ENCODE measurements at regions not wholly inside any gene's neighbourhood (a gene's known extent, or its start where the extent isn't known, plus 50 kb on each side); places are given as distances from the start of the nearest gene placed in this dataset.
"Not testable (repeated sequence)": the region's sequence is repeated elsewhere in the genome, so short reads cannot be mapped to it uniquely, and the experiment has no call there.

DNA sequence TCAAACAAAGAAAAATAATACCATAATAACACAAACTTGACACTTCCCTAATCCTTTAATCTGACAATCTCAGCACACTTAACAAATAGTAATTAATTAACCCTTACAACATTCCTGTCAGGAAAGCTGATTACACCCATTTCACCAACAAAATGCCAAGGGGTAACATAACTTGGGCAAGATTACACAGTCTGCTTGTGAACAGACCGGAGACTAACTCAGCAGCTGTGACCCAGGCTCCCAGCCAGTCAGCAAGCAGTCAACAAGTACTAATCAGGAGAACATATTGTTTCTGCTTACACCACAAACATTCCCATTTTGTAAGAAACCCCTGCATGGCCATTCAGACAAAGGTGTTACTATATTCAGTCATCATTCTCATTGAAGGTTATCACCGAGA is 592.5 kb upstream of the FLRT2 start:
- Histone ChIP-seq H3K36me3 (ENCODE audit: control insufficient read depth, insufficient read depth, low read length) (no peaks in the 10 kb centered on the region), H3K9ac (ENCODE audit: low read length) (no peak overlapping the region), H3K27me3 (ENCODE audit: control insufficient read depth, insufficient read depth, low read length) (no peaks in the 10 kb centered on the region), H3K27ac (ENCODE audit: low read depth, low read length) (no peak overlapping the region), H3K4me1 (ENCODE audit: control insufficient read depth, insufficient read depth, low read length) (no peaks in the 10 kb centered on the region), H3K4me3 (ENCODE audit: low read length) (no peak overlapping the region)

DNA sequence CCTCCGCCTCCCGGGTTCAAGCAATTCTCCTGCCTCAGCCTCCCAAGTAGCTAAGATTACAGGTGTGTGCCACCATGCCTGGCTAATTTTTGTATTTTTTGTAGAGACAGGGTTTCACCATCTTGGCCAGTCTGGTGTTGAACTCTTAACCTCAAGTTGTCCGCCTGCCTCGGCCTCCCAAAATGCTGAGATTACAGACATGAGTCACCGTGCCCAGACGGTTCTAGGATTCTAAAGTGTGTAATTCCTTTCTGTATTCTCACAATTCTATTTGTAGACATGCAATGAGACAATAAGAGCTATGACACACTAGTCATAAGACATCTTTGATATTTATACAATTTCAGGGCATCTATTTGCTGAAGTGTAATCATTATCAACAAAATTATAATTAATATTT is 585.0 kb upstream of the FLRT2 start:
- not testable (repeated sequence) for H3K27ac ChIP-seq (ENCODE audit: low read depth, low read length); H3K27me3 ChIP-seq (ENCODE audit: control insufficient read depth, insufficient read depth, low read length); H3K9ac ChIP-seq (ENCODE audit: low read length); H3K4me1 ChIP-seq (ENCODE audit: control insufficient read depth, insufficient read depth, low read length); H3K36me3 ChIP-seq (ENCODE audit: control insufficient read depth, insufficient read depth, low read length); H3K4me3 ChIP-seq (ENCODE audit: low read length)

DNA sequence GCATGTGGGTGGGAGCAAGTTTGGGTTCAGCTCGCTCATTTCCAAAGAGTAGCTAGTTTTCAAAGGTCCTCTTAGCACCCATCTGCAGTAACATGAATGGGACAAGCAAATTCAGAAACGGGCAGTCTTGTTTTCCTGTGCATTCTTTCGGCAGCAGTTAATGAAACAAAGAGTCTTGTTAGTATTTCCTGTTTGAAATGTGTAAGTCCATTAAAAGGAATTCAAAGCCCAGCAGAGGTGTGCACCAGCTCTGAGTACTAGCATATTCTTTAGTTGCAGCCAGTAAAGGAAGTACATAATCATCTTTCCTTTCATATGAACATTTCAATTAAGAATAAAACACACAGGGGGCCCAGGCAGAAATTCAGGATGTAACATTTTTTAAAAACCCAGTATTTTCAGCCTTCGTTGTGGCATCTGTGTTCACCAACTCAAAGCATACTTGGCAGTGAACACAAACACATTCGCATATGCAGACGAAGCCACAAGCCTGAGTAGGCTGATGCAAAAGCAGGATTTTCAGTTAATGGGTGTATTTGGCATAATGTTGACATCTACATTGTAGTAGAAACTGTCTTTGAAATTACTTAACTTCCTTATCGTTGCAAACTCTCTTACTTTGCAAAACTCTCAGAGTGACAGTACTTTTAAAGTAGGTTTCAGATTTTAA is 570.0 kb upstream of the FLRT2 start:
- no peaks in the 10 kb centered on the region for H3K27me3 ChIP-seq (ENCODE audit: control insufficient read depth, insufficient read depth, low read length)
- H3K9ac ChIP-seq (ENCODE audit: low read length), result no peak overlapping the region
- no peak overlapping the region for H3K4me3 ChIP-seq (ENCODE audit: low read length)
- H3K27ac ChIP-seq (ENCODE audit: low read depth, low read length), result no peak overlapping the region
- H3K36me3 ChIP-seq (ENCODE audit: control insufficient read depth, insufficient read depth, low read length), result no peaks in the 10 kb centered on the region
- H3K4me1 ChIP-seq (ENCODE audit: control insufficient read depth, insufficient read depth, low read length), result no peaks in the 10 kb centered on the region

DNA sequence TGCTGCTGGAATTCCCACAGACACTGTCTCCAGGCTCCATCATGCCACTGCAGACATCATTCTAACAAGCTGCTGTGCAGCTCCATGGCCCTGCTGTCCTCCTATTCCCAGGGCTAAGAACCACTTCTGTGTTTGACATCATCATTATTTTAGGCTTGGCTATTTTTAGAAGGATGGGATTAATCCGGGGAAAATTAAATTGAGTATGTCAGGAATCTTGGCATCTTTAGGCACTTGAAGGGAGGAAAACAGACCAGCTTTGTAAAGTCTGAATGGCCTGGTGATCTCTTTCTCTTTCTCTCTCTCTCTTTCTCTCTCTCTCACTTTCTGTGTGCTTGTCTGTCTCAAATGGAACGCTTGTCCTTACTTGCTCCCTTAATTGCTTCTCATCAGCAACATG is 568.3 kb upstream of the FLRT2 start:
- no peak overlapping the region for H3K27ac ChIP-seq (ENCODE audit: low read depth, low read length)
- H3K4me3 ChIP-seq (ENCODE audit: low read length), result no peak overlapping the region
- no peaks in the 10 kb centered on the region for H3K36me3 ChIP-seq (ENCODE audit: control insufficient read depth, insufficient read depth, low read length)
- no peaks in the 10 kb centered on the region for H3K4me1 ChIP-seq (ENCODE audit: control insufficient read depth, insufficient read depth, low read length)
- H3K27me3 ChIP-seq (ENCODE audit: control insufficient read depth, insufficient read depth, low read length), result no peaks in the 10 kb centered on the region
- H3K9ac ChIP-seq (ENCODE audit: low read length), result no peak overlapping the region

DNA sequence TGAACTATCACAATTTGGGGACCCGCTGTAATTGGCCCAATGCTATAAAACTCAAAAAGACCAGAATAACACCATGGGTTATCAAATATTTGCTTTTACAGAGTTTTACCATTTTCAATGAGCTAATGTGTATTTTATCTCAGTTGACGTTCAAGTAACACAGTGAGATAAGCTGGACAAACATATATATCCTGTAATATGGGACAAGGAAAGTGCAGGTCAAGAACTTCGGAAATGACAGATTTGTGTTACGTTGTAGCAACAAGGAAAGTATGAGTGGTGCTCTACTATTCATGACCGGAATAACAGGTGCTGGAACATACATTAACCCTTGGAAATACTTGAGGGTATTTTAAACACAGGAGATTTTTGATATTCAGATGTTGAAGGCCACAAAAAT is 566.4 kb upstream of the FLRT2 start:
- H3K36me3 ChIP-seq (ENCODE audit: control insufficient read depth, insufficient read depth, low read length), result no peaks in the 10 kb centered on the region
- no peaks in the 10 kb centered on the region for H3K4me1 ChIP-seq (ENCODE audit: control insufficient read depth, insufficient read depth, low read length)
- H3K27me3 ChIP-seq (ENCODE audit: control insufficient read depth, insufficient read depth, low read length), result no peaks in the 10 kb centered on the region
- no peak overlapping the region for H3K27ac ChIP-seq (ENCODE audit: low read depth, low read length)
- no peak overlapping the region for H3K9ac ChIP-seq (ENCODE audit: low read length)
- H3K4me3 ChIP-seq (ENCODE audit: low read length), result no peak overlapping the region

DNA sequence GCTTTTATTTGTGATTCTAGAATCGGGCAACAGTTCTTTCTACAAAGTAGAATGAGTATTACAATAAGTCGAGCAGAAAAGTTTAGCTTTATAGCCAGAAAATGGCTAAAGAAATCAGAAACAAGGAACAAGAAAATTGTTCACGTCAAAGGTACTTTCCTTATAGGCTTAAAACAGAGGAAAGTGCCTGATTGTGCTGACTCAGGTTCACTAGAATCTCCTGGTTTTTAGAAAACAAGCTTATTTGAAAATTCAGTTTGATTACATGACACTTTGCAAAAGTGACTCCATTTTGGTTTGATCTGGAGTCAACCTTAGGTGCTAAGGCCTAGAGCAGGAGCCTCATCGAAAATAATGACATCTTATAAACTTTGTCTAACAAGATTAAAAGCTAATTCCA is 564.7 kb upstream of the FLRT2 start:
- Histone ChIP-seq H3K9ac (ENCODE audit: low read length) (no peak overlapping the region), H3K27me3 (ENCODE audit: control insufficient read depth, insufficient read depth, low read length) (no peaks in the 10 kb centered on the region), H3K4me1 (ENCODE audit: control insufficient read depth, insufficient read depth, low read length) (no peaks in the 10 kb centered on the region), H3K36me3 (ENCODE audit: control insufficient read depth, insufficient read depth, low read length) (no peaks in the 10 kb centered on the region), H3K27ac (ENCODE audit: low read depth, low read length) (no peak overlapping the region), H3K4me3 (ENCODE audit: low read length) (no peak overlapping the region)

DNA sequence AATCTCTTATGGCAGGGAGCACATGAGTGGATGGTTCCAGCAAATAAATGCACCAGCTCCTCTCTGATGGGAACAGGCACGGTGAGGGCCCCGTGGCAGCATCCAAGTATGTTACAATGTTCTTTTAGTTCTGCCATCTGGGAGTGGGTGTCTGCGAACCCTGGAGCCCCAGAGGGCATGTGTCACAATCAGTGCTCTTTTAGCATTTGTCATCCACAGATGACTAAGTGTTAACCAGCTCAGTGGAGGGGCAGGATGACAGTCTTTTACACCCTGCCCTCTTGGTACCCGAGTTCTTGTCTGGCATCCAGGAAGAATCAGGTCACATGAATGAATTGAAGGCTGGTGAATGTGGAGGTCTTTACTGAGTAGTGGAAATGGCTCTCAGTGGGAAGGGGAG is 560.4 kb upstream of the FLRT2 start:
- Histone ChIP-seq H3K9ac (ENCODE audit: low read length) (no peak overlapping the region), H3K4me1 (ENCODE audit: control insufficient read depth, insufficient read depth, low read length) (no peaks in the 10 kb centered on the region), H3K36me3 (ENCODE audit: control insufficient read depth, insufficient read depth, low read length) (no peaks in the 10 kb centered on the region), H3K27ac (ENCODE audit: low read depth, low read length) (no peak overlapping the region), H3K27me3 (ENCODE audit: control insufficient read depth, insufficient read depth, low read length) (no peaks in the 10 kb centered on the region), H3K4me3 (ENCODE audit: low read length) (no peak overlapping the region)

DNA sequence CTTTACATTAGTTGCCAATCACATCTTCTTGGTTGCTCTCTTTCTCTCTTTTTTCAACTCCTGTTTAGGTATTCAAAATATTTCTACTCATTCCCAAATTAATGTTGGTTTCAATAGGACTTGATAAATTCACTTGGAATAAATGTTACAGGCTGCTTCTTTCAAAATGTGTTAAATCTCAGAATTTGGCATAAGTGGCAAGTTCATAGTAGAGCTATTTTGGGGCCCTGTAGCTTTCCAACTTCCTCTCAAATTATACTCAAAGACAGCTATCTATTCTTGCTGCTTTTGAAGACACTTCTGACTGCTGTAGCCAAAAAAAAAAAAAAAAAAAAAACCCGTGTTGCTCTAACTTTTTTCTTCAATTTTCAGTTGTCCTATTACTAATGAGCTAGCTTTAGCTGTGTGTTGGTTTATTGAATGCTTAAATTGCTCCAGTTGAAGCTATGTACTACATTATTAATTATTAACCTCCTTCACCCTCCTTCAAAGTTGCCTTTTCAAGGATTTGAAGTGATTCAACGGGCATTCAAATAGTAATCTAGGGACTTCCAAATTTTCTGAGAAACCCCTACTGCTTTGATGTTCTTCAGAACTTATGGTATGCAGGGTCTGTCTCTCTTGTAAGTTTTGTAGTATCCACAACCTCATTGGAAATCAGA is 554.6 kb upstream of the FLRT2 start:
- H3K27ac ChIP-seq (ENCODE audit: low read depth, low read length), result no peak overlapping the region
- H3K4me3 ChIP-seq (ENCODE audit: low read length), result no peak overlapping the region
- H3K36me3 ChIP-seq (ENCODE audit: control insufficient read depth, insufficient read depth, low read length), result no peaks in the 10 kb centered on the region
- H3K4me1 ChIP-seq (ENCODE audit: control insufficient read depth, insufficient read depth, low read length), result no peaks in the 10 kb centered on the region
- no peaks in the 10 kb centered on the region for H3K27me3 ChIP-seq (ENCODE audit: control insufficient read depth, insufficient read depth, low read length)
- no peak overlapping the region for H3K9ac ChIP-seq (ENCODE audit: low read length)

DNA sequence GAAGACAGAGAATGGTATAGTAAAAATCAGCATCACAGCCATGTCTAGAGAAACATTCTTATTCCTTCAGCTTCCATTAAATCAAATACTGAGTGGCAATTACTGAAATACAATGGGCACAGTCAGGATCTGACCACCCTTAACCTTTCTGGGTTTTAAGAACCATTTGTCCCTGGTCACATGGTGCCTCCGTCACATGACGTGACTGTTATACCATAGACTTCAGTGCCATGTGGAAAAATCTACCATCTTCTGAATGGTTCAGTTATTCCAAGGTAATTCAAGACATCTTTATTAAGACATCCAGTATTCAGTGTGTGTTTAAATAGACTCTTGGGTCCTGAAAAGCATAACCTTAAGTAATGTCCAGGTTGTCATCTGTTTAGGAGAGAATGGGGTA is 553.1 kb upstream of the FLRT2 start:
- Histone ChIP-seq H3K4me1 (ENCODE audit: control insufficient read depth, insufficient read depth, low read length) (no peaks in the 10 kb centered on the region), H3K36me3 (ENCODE audit: control insufficient read depth, insufficient read depth, low read length) (no peaks in the 10 kb centered on the region)

DNA sequence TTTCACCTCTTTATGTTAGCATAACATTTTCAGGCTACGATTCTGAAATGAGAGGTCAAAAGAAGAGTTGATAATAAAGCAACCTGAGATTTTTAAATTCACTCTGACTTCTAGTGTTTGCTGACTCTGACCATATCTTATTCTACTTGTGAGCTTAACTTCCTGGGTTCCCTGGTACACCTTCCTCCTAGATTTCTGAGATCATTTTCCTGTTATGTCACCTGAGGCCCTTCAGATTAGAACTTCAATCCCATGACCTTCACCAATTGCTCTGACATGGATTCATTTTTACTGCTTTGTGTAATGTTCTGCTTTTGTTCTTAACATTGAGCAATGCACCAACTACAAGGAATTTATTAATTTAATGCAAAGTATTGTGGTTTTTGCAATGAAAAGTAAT is 542.9 kb upstream of the FLRT2 start:
- Histone ChIP-seq H3K4me3 (ENCODE audit: low read length) (no peak overlapping the region), H3K27ac (ENCODE audit: low read depth, low read length) (no peak overlapping the region), H3K36me3 (ENCODE audit: control insufficient read depth, insufficient read depth, low read length) (no peaks in the 10 kb centered on the region), H3K9ac (ENCODE audit: low read length) (no peak overlapping the region), H3K27me3 (ENCODE audit: control insufficient read depth, insufficient read depth, low read length) (no peaks in the 10 kb centered on the region), H3K4me1 (ENCODE audit: control insufficient read depth, insufficient read depth, low read length) (no peaks in the 10 kb centered on the region)

More for the DNA sequence above, 553.1 kb upstream of the FLRT2 start:
- Histone ChIP-seq H3K9ac (ENCODE audit: low read length) (no peak overlapping the region), H3K27ac (ENCODE audit: low read depth, low read length) (no peak overlapping the region), H3K4me3 (ENCODE audit: low read length) (no peak overlapping the region), H3K27me3 (ENCODE audit: control insufficient read depth, insufficient read depth, low read length) (no peaks in the 10 kb centered on the region)

DNA sequence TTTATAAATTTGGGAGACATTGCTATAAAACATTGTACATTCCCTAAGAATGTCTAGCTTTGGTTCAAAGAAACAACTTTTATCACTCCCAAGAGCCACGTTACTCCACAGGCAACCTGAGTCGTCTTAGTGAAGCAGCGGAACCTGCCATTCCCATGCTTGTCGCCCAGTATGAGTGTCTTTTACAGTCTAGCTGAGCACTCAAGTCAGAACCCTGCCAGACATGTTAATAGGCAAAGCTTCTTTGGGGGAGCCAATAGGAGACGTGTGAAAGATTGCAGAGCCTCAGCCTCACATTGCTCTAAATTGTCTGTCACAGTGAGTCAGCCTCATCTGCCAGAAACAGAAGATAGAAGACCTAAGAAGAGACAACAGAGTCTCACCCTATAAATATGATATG is 541.6 kb upstream of the FLRT2 start:
- Histone ChIP-seq H3K27ac (ENCODE audit: low read depth, low read length) (no peak overlapping the region), H3K4me1 (ENCODE audit: control insufficient read depth, insufficient read depth, low read length) (no peaks in the 10 kb centered on the region), H3K9ac (ENCODE audit: low read length) (no peak overlapping the region), H3K36me3 (ENCODE audit: control insufficient read depth, insufficient read depth, low read length) (no peaks in the 10 kb centered on the region), H3K27me3 (ENCODE audit: control insufficient read depth, insufficient read depth, low read length) (no peaks in the 10 kb centered on the region), H3K4me3 (ENCODE audit: low read length) (no peak overlapping the region)

DNA sequence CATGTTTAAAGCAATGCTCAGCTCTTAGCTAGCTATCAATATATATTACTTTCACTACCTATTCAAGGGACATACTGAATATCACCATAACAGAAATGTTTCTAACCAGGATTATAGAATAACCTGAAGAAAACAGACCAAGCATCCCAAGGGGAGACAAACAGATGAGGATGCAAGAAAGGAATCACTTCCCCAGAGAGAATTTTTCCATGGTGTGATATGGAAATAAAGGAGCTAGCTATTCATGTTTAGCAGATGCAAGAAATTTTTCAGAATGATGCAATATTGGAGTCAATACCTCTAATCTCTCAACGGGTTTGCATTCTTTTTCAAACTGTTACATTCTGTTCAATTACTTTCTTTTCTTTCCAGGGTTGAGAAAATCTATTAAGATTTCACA is 538.9 kb upstream of the FLRT2 start:
- H3K9ac ChIP-seq (ENCODE audit: low read length), result no peak overlapping the region
- H3K4me1 ChIP-seq (ENCODE audit: control insufficient read depth, insufficient read depth, low read length), result no peaks in the 10 kb centered on the region
- no peak overlapping the region for H3K27ac ChIP-seq (ENCODE audit: low read depth, low read length)
- no peaks in the 10 kb centered on the region for H3K36me3 ChIP-seq (ENCODE audit: control insufficient read depth, insufficient read depth, low read length)
- H3K27me3 ChIP-seq (ENCODE audit: control insufficient read depth, insufficient read depth, low read length), result no peaks in the 10 kb centered on the region
- H3K4me3 ChIP-seq (ENCODE audit: low read length), result no peak overlapping the region

DNA sequence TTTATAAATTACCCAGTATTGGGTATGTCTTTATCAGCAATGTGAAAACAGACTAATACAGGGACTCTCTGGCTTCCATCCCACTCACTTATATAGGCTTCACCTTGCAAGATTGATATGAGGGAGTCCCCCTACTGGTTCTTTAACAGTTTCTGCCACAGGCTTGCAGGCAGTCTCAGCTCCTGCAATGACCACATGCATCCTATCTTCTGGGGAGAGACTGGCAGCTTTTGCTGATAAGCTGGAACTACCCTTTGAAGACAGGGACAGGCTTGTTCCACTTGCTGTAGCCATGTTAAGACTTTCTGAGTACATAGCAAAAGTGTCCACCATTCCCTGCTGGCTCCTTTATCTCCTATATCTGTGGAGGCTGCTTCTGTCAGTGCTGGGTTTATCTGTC is 531.7 kb upstream of the FLRT2 start:
- Histone ChIP-seq H3K9ac (ENCODE audit: low read length) (no peak overlapping the region), H3K4me3 (ENCODE audit: low read length) (no peak overlapping the region), H3K27me3 (ENCODE audit: control insufficient read depth, insufficient read depth, low read length) (no peaks in the 10 kb centered on the region), H3K27ac (ENCODE audit: low read depth, low read length) (no peak overlapping the region), H3K36me3 (ENCODE audit: control insufficient read depth, insufficient read depth, low read length) (no peaks in the 10 kb centered on the region), H3K4me1 (ENCODE audit: control insufficient read depth, insufficient read depth, low read length) (no peaks in the 10 kb centered on the region)

Measured in rectal smooth muscle tissue (tissue), 1 donor.